ENCODE measurements at regions not wholly inside any gene's neighbourhood (a gene's known extent, or its start where the extent isn't known, plus 50 kb on each side); places are given as distances from the start of the nearest gene placed in this dataset.

GRCh38 chr5:173497685-173498084, 118.8 kb downstream of the BOD1 start:
- DNase-seq (ENCODE audit: unreplicated experiment) = no peak
- BruUV-seq (replicated peaks) = no TSS peak
- Mint-ChIP-seq H3K36me3 (ENCODE audit: insufficient read depth, unreplicated experiment) (peaks cover 6% of the 10 kb centered on the region), H3K4me1 (ENCODE audit: insufficient read depth, unreplicated experiment) (peaks cover 9% of the 10 kb centered on the region), H3K9me3 (ENCODE audit: unreplicated experiment) (no peaks in the 10 kb centered on the region), H3K27ac (ENCODE audit: low read depth, unreplicated experiment) (no peak overlapping the region), H3K4me3 (ENCODE audit: unreplicated experiment) (no peak overlapping the region), H3K27me3 (ENCODE audit: insufficient read depth, unreplicated experiment) (no peaks in the 10 kb centered on the region)
- POLR2A ChIA-PET = no interaction called here
- intact Hi-C loops (cut with micrococcal nuclease) = no loop called here
- CTCF ChIA-PET = interaction anchor here (0.6 to 1.0 kb wide), 2 partner anchors 18 to 75 kb away, joined by 3 to 5 read pairs; no protein-coding TSS in a partner anchor
- TF ChIP-seq CTCF (IDR thresholded peaks at IDR 0.05; ENCODE audit: unreplicated experiment) = no peak

GRCh38 chr5:173496883-173497255, 119.6 kb downstream of the BOD1 start:
- ChIA-PET CTCF (interaction anchor here (1.6 kb wide), 1 partner anchor 76 kb away, joined by 5 read pairs; no protein-coding TSS in a partner anchor), POLR2A (no interaction called here)
- Mint-ChIP-seq H3K9me3 (ENCODE audit: unreplicated experiment) (no peaks in the 10 kb centered on the region), H3K27ac (ENCODE audit: low read depth, unreplicated experiment) (no peak overlapping the region), H3K4me3 (ENCODE audit: unreplicated experiment) (no peak overlapping the region), H3K4me1 (ENCODE audit: insufficient read depth, unreplicated experiment) (peaks cover 9% of the 10 kb centered on the region), H3K27me3 (ENCODE audit: insufficient read depth, unreplicated experiment) (no peaks in the 10 kb centered on the region), H3K36me3 (ENCODE audit: insufficient read depth, unreplicated experiment) (peaks cover 6% of the 10 kb centered on the region)
- no peak for DNase-seq (ENCODE audit: unreplicated experiment)
- no peak for TF ChIP-seq CTCF (IDR thresholded peaks at IDR 0.05; ENCODE audit: unreplicated experiment)
- BruUV-seq (replicated peaks) = no TSS peak
- intact Hi-C loops (cut with micrococcal nuclease) = no loop called here

- no TSS peak for BruUV-seq (replicated peaks)
- H3K27ac Mint-ChIP-seq (ENCODE audit: low read depth, unreplicated experiment) = no peak overlapping the region
Observed at GRCh38 chr5:173496129-173496882, 120.1 kb downstream of the BOD1 start.

More at GRCh38 chr5:173496129-173496882, 120.1 kb downstream of the BOD1 start:
- Mint-ChIP-seq H3K4me1 (ENCODE audit: insufficient read depth, unreplicated experiment) (peaks cover 9% of the 10 kb centered on the region), H3K27me3 (ENCODE audit: insufficient read depth, unreplicated experiment) (no peaks in the 10 kb centered on the region), H3K9me3 (ENCODE audit: unreplicated experiment) (no peaks in the 10 kb centered on the region), H3K4me3 (ENCODE audit: unreplicated experiment) (no peak overlapping the region), H3K36me3 (ENCODE audit: insufficient read depth, unreplicated experiment) (peaks cover 6% of the 10 kb centered on the region)
- POLR2A ChIA-PET = no interaction called here
- intact Hi-C loops (cut with micrococcal nuclease) = no loop called here
- CTCF ChIA-PET = interaction anchor here (0.6 to 1.6 kb wide), 4 partner anchors 77 to 1407 kb away, joined by 3 to 5 read pairs (median 3); no protein-coding TSS in a partner anchor
- DNase-seq (ENCODE audit: unreplicated experiment) = no peak
- TF ChIP-seq CTCF (IDR thresholded peaks at IDR 0.05; ENCODE audit: unreplicated experiment) = no peak

Measured in MCF 10A (cell line).